ENCODE measurements at regions not wholly inside any gene's neighbourhood (a gene's known extent, or its start where the extent isn't known, plus 50 kb on each side); places are given as distances from the start of the nearest gene placed in this dataset.

GRCh38 chr13:99648066-99648665 is 146.9 kb downstream of the TM9SF2 start:
- DNase-seq (ENCODE audit: low read depth), result no peak
- H3K4me3 ChIP-seq (ENCODE audit: control insufficient read depth, low read depth, low read length), result no peak overlapping the region
- no peak for TF ChIP-seq CTCF (conservative IDR thresholded peaks at IDR 0.05; ENCODE audit: control insufficient read depth, insufficient read depth, low read depth, low read length)

GRCh38 chr13:99647596-99647985 is 146.3 kb downstream of the TM9SF2 start:
- H3K4me3 ChIP-seq (ENCODE audit: control insufficient read depth, low read depth, low read length), result no peak overlapping the region
- no peak for TF ChIP-seq CTCF (conservative IDR thresholded peaks at IDR 0.05; ENCODE audit: control insufficient read depth, insufficient read depth, low read depth, low read length)

GRCh38 chr13:99646866-99647595 is 145.8 kb downstream of the TM9SF2 start:
- TF ChIP-seq CTCF (conservative IDR thresholded peaks at IDR 0.05; ENCODE audit: control insufficient read depth, insufficient read depth, low read depth, low read length), result no peak
- H3K4me3 ChIP-seq (ENCODE audit: control insufficient read depth, low read depth, low read length), result no peak overlapping the region
- DNase-seq (ENCODE audit: low read depth), result no peak

More at GRCh38 chr13:99647596-99647985, 146.3 kb downstream of the TM9SF2 start:
- no peak for DNase-seq (ENCODE audit: low read depth)

- no peak for DNase-seq (ENCODE audit: low read depth)
- H3K4me3 ChIP-seq (ENCODE audit: control insufficient read depth, low read depth, low read length), result no peak overlapping the region
- no peak for TF ChIP-seq CTCF (conservative IDR thresholded peaks at IDR 0.05; ENCODE audit: control insufficient read depth, insufficient read depth, low read depth, low read length)
These were observed 141.6 kb downstream of the TM9SF2 start for GRCh38 chr13:99642841-99643240.

- DNase-seq (ENCODE audit: low read depth), result no peak
- H3K4me3 ChIP-seq (ENCODE audit: control insufficient read depth, low read depth, low read length), result no peak overlapping the region
- TF ChIP-seq CTCF (conservative IDR thresholded peaks at IDR 0.05; ENCODE audit: control insufficient read depth, insufficient read depth, low read depth, low read length), result no peak
These were observed 140.7 kb downstream of the TM9SF2 start for GRCh38 chr13:99642006-99642405.

GRCh38 chr13:99640260-99640659 is 139.0 kb downstream of the TM9SF2 start:
- no peak overlapping the region for H3K4me3 ChIP-seq (ENCODE audit: control insufficient read depth, low read depth, low read length)
- no peak for TF ChIP-seq CTCF (conservative IDR thresholded peaks at IDR 0.05; ENCODE audit: control insufficient read depth, insufficient read depth, low read depth, low read length)
- DNase-seq (ENCODE audit: low read depth), result no peak

Data from fibroblast of mammary gland (primary cell).